ENCODE measurements at regions not wholly inside any gene's neighbourhood (a gene's known extent, or its start where the extent isn't known, plus 50 kb on each side); places are given as distances from the start of the nearest gene placed in this dataset.
A peak's percentile ranks its signal among the peaks of the same experiment; 100 is the strongest.

DNA sequence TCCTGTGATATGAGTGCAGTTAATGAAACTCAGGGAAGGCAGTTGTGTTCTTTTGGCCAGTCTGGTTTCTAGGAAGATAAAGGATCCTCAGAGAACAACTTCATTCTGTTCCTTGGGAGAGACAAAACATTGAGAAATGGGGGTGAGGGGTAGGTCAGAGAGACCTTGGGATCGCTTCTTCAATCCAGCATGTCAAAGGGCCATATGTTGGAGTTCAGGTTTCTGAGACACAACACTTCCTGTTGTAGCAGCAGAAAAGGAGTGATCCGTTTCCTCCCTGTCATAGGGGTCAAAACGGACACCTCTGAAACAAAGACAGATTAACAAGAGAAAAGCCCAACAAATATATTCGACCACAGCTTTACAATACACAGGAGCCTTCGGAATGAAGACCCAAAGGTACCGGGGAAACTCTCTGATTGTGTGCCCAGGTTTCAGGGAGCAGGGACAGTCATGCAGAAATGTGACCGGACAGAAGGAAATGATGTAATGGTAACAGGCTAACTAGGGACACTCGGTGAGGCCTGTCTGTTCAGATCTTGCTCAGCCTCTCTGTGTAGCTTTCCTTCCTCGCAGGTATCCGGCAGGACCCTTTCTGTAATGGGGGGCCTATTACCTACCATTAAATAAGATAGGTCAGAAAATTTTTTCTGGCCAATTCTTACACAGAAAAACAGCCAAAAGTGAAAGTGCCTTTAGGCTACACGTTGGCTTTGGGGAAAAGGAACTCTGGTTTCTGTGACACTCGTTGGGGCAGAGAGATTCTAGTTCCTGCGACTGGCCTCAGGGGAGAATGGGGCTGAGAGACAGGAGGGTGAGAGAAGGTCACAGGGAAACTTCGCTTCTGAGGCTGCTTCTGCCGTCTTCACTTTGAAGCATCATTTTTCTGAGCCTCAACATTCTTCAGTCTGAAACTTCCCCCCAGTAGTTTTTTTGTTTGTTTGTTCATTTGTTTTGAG lies 103.3 kb upstream of the TLR3 start:
- H3K4me3 ChIP-seq, result no peak overlapping the region

DNA sequence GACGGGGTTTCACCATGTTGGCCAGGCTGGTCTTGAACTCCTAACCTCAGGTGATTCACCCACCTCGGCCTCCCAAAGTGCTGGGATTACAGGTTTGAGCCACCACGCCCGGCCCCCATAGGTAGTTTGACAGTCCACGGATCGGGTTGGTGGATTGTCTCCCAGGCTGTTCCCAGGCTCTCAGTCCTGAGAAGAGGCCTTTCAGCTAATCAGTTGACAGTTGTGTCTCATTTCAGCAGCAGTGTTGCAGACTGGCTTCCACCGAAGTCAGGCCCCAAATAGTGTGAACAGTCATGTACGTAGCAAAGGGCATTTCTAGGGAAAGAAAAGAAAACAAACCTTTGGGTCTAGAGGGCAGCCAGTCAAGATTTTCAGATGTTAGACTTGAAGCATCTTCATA lies 102.4 kb upstream of the TLR3 start:
- intact Hi-C loops (cut with DNase I), result no loop called here
- TF ChIP-seq EP300 (IDR thresholded peaks at IDR 0.05) (no peak), POLR2A (IDR thresholded peaks at IDR 0.05) (no peak)
- H3K27me3 ChIP-seq, result no peaks in the 10 kb centered on the region
- 58 to 81% (median 72%) methylated on average over 8 of the region's 8 CpGs for WGBS, 3 donors
- H3K36me3 ChIP-seq, result no peaks in the 10 kb centered on the region
- no peak overlapping the region for H3K27ac ChIP-seq
- no peak overlapping the region for H3K4me3 ChIP-seq
- DNase-seq, result no peak
- H3K4me1 ChIP-seq (ENCODE audit: insufficient read depth), result peaks cover 6% of the 10 kb centered on the region
- no peaks in the 10 kb centered on the region for H3K9me3 ChIP-seq

More for the DNA sequence above, 103.3 kb upstream of the TLR3 start:
- TF ChIP-seq EP300 (IDR thresholded peaks at IDR 0.05) (no peak), POLR2A (IDR thresholded peaks at IDR 0.05) (no peak)
- TF ChIP-seq, protein P1, sequence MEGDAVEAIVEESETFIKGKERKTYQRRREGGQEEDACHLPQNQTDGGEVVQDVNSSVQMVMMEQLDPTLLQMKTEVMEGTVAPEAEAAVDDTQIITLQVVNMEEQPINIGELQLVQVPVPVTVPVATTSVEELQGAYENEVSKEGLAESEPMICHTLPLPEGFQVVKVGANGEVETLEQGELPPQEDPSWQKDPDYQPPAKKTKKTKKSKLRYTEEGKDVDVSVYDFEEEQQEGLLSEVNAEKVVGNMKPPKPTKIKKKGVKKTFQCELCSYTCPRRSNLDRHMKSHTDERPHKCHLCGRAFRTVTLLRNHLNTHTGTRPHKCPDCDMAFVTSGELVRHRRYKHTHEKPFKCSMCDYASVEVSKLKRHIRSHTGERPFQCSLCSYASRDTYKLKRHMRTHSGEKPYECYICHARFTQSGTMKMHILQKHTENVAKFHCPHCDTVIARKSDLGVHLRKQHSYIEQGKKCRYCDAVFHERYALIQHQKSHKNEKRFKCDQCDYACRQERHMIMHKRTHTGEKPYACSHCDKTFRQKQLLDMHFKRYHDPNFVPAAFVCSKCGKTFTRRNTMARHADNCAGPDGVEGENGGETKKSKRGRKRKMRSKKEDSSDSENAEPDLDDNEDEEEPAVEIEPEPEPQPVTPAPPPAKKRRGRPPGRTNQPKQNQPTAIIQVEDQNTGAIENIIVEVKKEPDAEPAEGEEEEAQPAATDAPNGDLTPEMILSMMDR (IDR thresholded peaks at IDR 0.05), result no peak
- Histone ChIP-seq H3K27me3 (no peaks in the 10 kb centered on the region), H3K4me1 (ENCODE audit: insufficient read depth) (peaks cover 6% of the 10 kb centered on the region), H3K9me3 (no peaks in the 10 kb centered on the region), H3K27ac (peak overlapping the region in 1 of 2 donors; percentile 2), H3K36me3 (no peaks in the 10 kb centered on the region)
- DNase-seq, result no peak
- intact Hi-C loops (cut with DNase I), result no loop called here
- WGBS, 3 donors, result 31 to 52% (median 36%) methylated on average over 15 of the region's 15 CpGs

DNA sequence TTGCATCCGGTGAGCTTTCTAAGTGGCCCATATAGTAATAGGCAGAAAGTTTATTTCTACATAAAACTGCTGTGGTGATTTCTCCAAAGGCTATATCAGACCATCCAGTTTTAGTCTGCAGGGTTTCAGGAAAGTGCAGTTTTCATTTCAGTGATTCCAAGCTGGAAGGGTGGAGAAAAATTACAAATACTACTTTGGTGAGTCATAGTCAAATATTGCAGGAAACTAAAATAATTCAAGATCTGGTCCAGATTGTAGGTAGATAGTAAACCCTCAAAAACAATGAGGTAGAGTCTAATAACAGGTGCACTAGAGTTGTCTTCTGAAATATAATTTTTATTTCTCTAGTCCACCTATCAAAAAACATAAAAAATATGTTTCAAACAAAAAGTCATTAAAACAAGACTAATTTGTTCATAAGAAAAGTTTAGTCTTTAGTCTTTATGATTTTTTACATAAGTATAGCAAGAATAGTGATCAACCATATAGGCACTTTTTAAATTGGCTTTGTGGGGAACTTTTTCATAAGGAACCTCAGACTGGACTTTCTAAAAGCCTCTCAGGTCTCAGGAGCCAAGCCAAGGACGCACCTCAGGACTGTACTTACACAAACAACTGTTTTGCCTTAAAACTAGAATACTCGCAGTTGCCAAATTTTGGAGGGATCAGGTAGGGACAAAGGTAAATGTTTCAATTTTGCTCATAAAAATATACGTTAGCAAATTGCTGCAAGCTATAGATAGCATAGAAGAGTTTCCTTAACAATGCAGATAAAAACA lies 101.8 kb upstream of the TLR3 start:
- Histone ChIP-seq H3K36me3 (no peaks in the 10 kb centered on the region), H3K27ac (no peak overlapping the region)
- intact Hi-C loops (cut with DNase I), result no loop called here

DNA sequence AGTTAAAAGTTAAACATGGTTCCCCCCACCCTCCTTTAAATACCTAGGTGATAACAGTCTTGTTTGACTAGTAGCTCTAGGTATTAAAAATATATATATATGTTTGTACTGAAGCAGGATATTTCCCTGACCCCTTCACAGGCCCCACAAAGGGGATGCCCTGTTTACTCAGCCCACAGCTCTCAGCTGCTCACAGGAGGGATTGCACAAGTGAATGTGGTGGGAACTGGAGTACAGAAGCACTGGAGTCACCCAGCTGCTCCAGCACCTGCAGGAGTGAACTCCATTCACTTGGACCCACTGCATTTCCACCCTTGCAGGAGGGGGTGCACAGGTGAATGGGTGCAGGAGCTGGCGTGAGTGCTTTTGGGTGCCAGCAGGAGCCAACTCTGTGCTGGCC lies 99.3 kb upstream of the TLR3 start:
- intact Hi-C loops (cut with DNase I), result no loop called here
- no peak overlapping the region for H3K4me3 ChIP-seq
- 92 to 100% (median 98%) methylated on average over 1 of the region's 1 CpG for WGBS, 3 donors
- H3K9me3 ChIP-seq, result no peaks in the 10 kb centered on the region
- H3K27me3 ChIP-seq, result no peaks in the 10 kb centered on the region
- DNase-seq, result no peak
- TF ChIP-seq, protein P1 (IDR thresholded peaks at IDR 0.05), result no peak
- TF ChIP-seq POLR2A (IDR thresholded peaks at IDR 0.05) (no peak), EP300 (IDR thresholded peaks at IDR 0.05) (no peak)
- peaks cover 6% of the 10 kb centered on the region for H3K4me1 ChIP-seq (ENCODE audit: insufficient read depth)
- no peaks in the 10 kb centered on the region for H3K36me3 ChIP-seq
- no peak overlapping the region for H3K27ac ChIP-seq

More for the DNA sequence above, 101.8 kb upstream of the TLR3 start:
- no peaks in the 10 kb centered on the region for H3K9me3 ChIP-seq
- H3K4me3 ChIP-seq, result no peak overlapping the region
- H3K4me1 ChIP-seq (ENCODE audit: insufficient read depth), result peaks cover 6% of the 10 kb centered on the region
- TF ChIP-seq, protein P1 (IDR thresholded peaks at IDR 0.05), result no peak
- TF ChIP-seq POLR2A (IDR thresholded peaks at IDR 0.05), result no peak
- TF ChIP-seq EP300 (IDR thresholded peaks at IDR 0.05), result no peak
- H3K27me3 ChIP-seq, result no peaks in the 10 kb centered on the region
- no peak for DNase-seq
- 47 to 66% (median 58%) methylated on average over 4 of the region's 4 CpGs for WGBS, 3 donors

Measured in ovary (tissue), 7 donors.